ENCODE measurements at regions not wholly inside any gene's neighbourhood (a gene's known extent, or its start where the extent isn't known, plus 50 kb on each side); places are given as distances from the start of the nearest gene placed in this dataset.

GRCh38 chr7:19437446-19437845 lies 271.4 kb downstream of the POLR1F start:
- no peak for TF ChIP-seq CTCF (optimal IDR thresholded peaks at IDR 0.05 in 1 of 3, IDR thresholded peaks at IDR 0.05 in 1 of 3, conservative IDR thresholded peaks at IDR 0.05 in 1 of 3; ENCODE audit: extremely low read depth in 1 of 3, insufficient read depth in 2 of 3, low read length in 3 of 3)
- TF ChIP-seq EZH2 (IDR thresholded peaks at IDR 0.05; ENCODE audit: low read length): no peak
